ENCODE measurements at regions not wholly inside any gene's neighbourhood (a gene's known extent, or its start where the extent isn't known, plus 50 kb on each side); places are given as distances from the start of the nearest gene placed in this dataset.

DNA sequence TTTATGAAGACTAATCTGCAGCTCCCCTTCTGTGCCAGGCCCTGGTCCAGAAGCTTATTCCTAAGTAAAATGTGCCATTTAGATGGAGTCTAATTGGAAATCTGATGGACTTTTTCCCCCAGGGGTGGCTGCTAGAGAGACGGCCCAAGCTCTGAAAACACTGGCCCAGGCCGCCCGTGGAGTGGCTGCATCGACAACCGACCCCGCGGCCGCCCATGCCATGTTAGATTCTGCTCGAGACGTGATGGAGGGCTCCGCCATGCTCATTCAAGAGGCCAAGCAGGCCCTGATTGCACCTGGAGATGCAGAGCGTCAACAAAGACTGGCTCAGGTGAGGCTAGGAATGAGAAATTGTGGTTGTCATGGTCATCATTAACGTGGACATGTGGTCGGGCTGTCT is 305.8 kb upstream of the TPM1 start:
- Histone ChIP-seq H3K27ac (no peak overlapping the region), H3K4me3 (ENCODE audit: low read depth, low read length) (no peak overlapping the region), H3K27me3 (ENCODE audit: control insufficient read depth, insufficient read depth, low read length) (no peaks in the 10 kb centered on the region), H3K9ac (no peak overlapping the region), H3K79me2 (no peaks in the 10 kb centered on the region), H3K4me2 (ENCODE audit: low read length) (no peak overlapping the region), H3K9me3 (ENCODE audit: control insufficient read depth, low read length) (no peaks in the 10 kb centered on the region), H2AFZ (no peak overlapping the region), H3K36me3 (ENCODE audit: control insufficient read depth, insufficient read depth, low read length) (no peaks in the 10 kb centered on the region), H3K4me1 (peaks cover 9% of the 10 kb centered on the region)
- TF ChIP-seq, protein P1, sequence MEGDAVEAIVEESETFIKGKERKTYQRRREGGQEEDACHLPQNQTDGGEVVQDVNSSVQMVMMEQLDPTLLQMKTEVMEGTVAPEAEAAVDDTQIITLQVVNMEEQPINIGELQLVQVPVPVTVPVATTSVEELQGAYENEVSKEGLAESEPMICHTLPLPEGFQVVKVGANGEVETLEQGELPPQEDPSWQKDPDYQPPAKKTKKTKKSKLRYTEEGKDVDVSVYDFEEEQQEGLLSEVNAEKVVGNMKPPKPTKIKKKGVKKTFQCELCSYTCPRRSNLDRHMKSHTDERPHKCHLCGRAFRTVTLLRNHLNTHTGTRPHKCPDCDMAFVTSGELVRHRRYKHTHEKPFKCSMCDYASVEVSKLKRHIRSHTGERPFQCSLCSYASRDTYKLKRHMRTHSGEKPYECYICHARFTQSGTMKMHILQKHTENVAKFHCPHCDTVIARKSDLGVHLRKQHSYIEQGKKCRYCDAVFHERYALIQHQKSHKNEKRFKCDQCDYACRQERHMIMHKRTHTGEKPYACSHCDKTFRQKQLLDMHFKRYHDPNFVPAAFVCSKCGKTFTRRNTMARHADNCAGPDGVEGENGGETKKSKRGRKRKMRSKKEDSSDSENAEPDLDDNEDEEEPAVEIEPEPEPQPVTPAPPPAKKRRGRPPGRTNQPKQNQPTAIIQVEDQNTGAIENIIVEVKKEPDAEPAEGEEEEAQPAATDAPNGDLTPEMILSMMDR (IDR thresholded peaks at IDR 0.05): no peak

DNA sequence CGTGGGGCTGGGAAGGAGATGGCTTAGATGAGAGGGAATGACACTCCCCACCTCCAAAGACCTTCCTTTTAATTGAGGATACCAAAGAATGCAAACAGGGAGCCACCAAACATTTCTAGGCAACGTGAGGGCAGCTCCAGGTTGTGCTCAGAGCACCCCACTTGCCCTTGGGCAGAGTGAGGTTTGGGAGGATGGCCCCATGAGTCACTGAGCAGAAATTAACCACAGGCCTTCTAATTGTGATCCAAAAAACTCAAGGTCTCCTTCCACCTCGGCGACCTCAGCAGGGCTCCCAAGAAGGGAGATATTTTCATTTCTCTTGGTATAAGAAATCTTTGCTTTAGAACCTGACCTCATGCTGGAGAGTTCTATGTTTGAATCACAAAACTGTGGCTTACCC is 305.0 kb upstream of the TPM1 start:
- Histone ChIP-seq H3K4me2 (ENCODE audit: low read length) (no peak overlapping the region), H3K4me1 (peaks cover 9% of the 10 kb centered on the region), H3K9me3 (ENCODE audit: control insufficient read depth, low read length) (no peaks in the 10 kb centered on the region), H3K4me3 (ENCODE audit: low read depth, low read length) (no peak overlapping the region), H3K27ac (no peak overlapping the region), H3K9ac (no peak overlapping the region), H3K79me2 (no peaks in the 10 kb centered on the region), H3K27me3 (ENCODE audit: control insufficient read depth, insufficient read depth, low read length) (no peaks in the 10 kb centered on the region), H3K36me3 (ENCODE audit: control insufficient read depth, insufficient read depth, low read length) (no peaks in the 10 kb centered on the region), H2AFZ (no peak overlapping the region)
- TF ChIP-seq, protein P1 (IDR thresholded peaks at IDR 0.05): no peak

DNA sequence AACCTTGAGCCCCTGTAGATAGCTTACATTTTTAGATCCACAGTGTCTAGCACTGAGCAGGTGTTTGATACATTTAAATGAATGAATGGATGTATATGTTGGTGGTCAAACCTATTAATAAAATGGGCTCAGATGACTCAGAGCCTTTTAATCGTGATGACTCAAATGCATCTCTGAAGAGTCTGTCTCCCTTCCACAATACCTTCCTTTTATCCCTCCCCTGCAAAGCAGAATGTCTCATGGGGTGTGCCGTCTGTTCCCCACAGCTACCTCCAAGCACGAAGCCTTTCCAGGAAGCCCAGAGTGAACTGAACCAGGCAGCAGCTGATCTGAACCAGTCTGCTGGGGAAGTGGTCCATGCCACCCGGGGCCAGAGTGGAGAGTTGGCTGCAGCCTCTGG is 303.5 kb upstream of the TPM1 start:
- Histone ChIP-seq H3K4me1 (peaks cover 9% of the 10 kb centered on the region), H3K9me3 (ENCODE audit: control insufficient read depth, low read length) (no peaks in the 10 kb centered on the region), H3K9ac (no peak overlapping the region), H3K4me2 (ENCODE audit: low read length) (no peak overlapping the region), H2AFZ (no peak overlapping the region), H3K4me3 (ENCODE audit: low read depth, low read length) (no peak overlapping the region), H3K27ac (no peak overlapping the region), H3K36me3 (ENCODE audit: control insufficient read depth, insufficient read depth, low read length) (no peaks in the 10 kb centered on the region), H3K27me3 (ENCODE audit: control insufficient read depth, insufficient read depth, low read length) (no peaks in the 10 kb centered on the region), H3K79me2 (no peaks in the 10 kb centered on the region)
- TF ChIP-seq, protein P1 (IDR thresholded peaks at IDR 0.05): no peak

DNA sequence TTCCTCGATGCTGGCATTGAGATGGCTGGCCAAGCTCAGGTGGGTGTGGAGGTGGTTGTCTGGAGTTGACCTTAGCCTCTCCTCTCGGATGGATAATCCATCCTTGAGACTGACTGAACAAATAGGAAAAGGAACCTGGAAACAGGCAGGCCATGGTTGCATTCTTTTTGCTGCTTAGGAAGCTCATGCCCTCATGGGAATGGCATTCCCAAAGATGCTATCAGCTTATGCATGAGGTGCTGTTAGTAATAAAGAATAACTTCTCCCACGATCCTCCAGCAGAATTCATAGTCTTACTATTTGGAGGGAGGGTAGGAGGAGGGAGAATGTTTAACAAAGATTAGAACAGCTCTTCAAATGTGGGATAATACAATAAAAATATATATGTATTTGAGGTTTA is 303.0 kb upstream of the TPM1 start:
- Histone ChIP-seq H3K9me3 (ENCODE audit: control insufficient read depth, low read length) (no peaks in the 10 kb centered on the region), H3K79me2 (no peaks in the 10 kb centered on the region), H3K27me3 (ENCODE audit: control insufficient read depth, insufficient read depth, low read length) (no peaks in the 10 kb centered on the region), H3K4me3 (ENCODE audit: low read depth, low read length) (no peak overlapping the region), H3K36me3 (ENCODE audit: control insufficient read depth, insufficient read depth, low read length) (no peaks in the 10 kb centered on the region), H3K4me1 (peaks cover 9% of the 10 kb centered on the region), H2AFZ (no peak overlapping the region), H3K4me2 (ENCODE audit: low read length) (no peak overlapping the region), H3K9ac (no peak overlapping the region), H3K27ac (no peak overlapping the region)
- TF ChIP-seq, protein P1 (IDR thresholded peaks at IDR 0.05): no peak

DNA sequence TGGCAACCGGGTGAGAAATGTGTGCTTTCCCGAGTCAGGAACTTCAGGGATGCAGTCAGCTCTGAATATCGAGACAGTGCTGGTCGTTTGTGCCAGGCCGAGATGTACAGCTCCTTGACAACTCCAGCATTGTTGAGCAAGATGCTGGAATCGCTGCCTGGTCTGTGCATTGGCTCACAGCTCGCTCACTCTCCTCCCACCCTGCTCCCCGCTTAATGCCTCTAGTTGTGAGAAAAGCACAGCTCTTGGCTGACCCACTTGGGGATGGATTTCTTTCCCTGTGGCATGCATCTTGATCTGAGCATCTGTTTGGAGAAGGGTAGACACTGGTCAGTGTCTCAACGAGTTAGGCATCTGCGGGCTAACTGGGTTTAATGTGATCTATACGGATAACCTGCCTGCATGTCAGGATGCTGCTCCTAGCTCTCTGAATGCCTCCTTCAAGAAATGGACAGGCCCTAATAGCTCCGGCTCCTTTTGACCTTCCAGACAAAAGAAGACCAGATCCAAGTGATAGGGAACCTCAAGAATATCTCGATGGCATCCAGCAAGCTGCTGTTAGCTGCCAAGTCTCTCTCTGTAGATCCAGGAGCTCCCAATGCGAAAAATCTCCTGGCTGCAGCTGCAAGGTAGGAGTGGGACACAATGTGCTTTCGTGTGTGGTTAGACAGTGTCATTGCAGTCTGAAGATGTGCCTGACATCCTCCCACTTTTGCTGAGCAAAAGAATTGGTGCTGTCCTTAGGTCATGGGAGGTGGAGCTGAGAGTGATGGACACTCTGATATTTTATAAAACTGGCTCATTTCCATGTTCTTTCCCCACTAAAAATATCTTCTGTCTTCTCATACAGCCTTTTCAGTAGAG is 302.2 kb upstream of the TPM1 start:
- Histone ChIP-seq H2AFZ (no peak overlapping the region), H3K79me2 (no peaks in the 10 kb centered on the region), H3K4me3 (ENCODE audit: low read depth, low read length) (no peak overlapping the region), H3K9ac (no peak overlapping the region), H3K27ac (no peak overlapping the region), H3K27me3 (ENCODE audit: control insufficient read depth, insufficient read depth, low read length) (no peaks in the 10 kb centered on the region), H3K4me2 (ENCODE audit: low read length) (peak overlapping the region; percentile 17), H3K36me3 (ENCODE audit: control insufficient read depth, insufficient read depth, low read length) (no peaks in the 10 kb centered on the region), H3K9me3 (ENCODE audit: control insufficient read depth, low read length) (no peaks in the 10 kb centered on the region), H3K4me1 (peaks cover 9% of the 10 kb centered on the region)
- TF ChIP-seq, protein P1 (IDR thresholded peaks at IDR 0.05): no peak
